ENCODE measurements at regions not wholly inside any gene's neighbourhood (a gene's known extent, or its start where the extent isn't known, plus 50 kb on each side); places are given as distances from the start of the nearest gene placed in this dataset.
"Not testable (repeated sequence)": the region's sequence is repeated elsewhere in the genome, so short reads cannot be mapped to it uniquely, and the experiment has no call there.

- H3K9me3 Mint-ChIP-seq, result no peaks in the 10 kb centered on the region
Observed at GRCh38 chr12:46985816-46986215, 93.6 kb upstream of the PCED1B start.

DNA sequence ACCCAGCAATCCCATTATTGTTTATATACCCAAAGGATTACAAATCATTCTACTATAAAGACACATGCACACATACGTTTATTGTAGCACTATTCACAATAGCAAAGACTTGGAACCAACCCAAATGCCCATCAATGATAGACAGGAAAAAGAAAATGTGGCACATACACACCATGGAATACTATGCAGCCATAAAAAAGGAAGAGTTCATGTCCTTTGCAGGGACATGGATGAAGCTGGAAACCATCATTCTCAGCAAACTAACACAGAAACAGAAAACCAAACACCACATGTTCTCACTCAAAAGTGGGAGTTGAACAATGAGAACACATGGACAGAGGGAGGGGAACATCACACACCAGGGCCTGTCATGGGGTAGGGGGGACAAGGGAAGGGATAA is 91.3 kb upstream of the PCED1B start:
- Mint-ChIP-seq H3K36me3 (peaks cover 16% of the 10 kb centered on the region), H3K27me3 (ENCODE audit: low read depth in 2 of 2) (peaks cover 32 to 69% of the 10 kb centered on the region in 2 donors)
- H3K9me3 ChIP-seq (ENCODE audit: control insufficient read depth, insufficient read depth, low read length); H3K4me3 Mint-ChIP-seq; ATAC-seq; H3K4me1 ChIP-seq (ENCODE audit: control insufficient read depth, insufficient read depth, low read length); H3K27ac ChIP-seq (ENCODE audit: low read length); H3K36me3 ChIP-seq (ENCODE audit: control insufficient read depth, insufficient read depth, low read length); intact Hi-C loops (cut with micrococcal nuclease); H3K27me3 ChIP-seq (ENCODE audit: control insufficient read depth, insufficient read depth, low read length); DNase-seq; H3K4me3 ChIP-seq (ENCODE audit: low read length); H3K4me1 Mint-ChIP-seq; H3K9me3 Mint-ChIP-seq; H3K27ac Mint-ChIP-seq: not testable (repeated sequence)
- WGBS (ENCODE audit: insufficient coverage), result 86% methylated on average over 1 of the region's 1 CpG

More at GRCh38 chr12:46985816-46986215, 93.6 kb upstream of the PCED1B start:
- Histone ChIP-seq H3K9me3 (ENCODE audit: control insufficient read depth, insufficient read depth, low read length) (no peaks in the 10 kb centered on the region), H3K27me3 (ENCODE audit: control insufficient read depth, insufficient read depth, low read length) (peaks cover 4% of the 10 kb centered on the region), H3K4me3 (ENCODE audit: low read length) (no peak overlapping the region), H3K27ac (ENCODE audit: low read length) (no peak overlapping the region), H3K36me3 (ENCODE audit: control insufficient read depth, insufficient read depth, low read length) (no peaks in the 10 kb centered on the region), H3K4me1 (ENCODE audit: control insufficient read depth, insufficient read depth, low read length) (no peaks in the 10 kb centered on the region)
- H3K4me1 Mint-ChIP-seq, result peaks cover 0 to 6% of the 10 kb centered on the region in 2 donors
- H3K27me3 Mint-ChIP-seq (ENCODE audit: low read depth in 2 of 2), result peaks cover 38 to 67% of the 10 kb centered on the region in 2 donors
- intact Hi-C loops (cut with micrococcal nuclease), result no loop called here
- no peak overlapping the region for H3K27ac Mint-ChIP-seq
- DNase-seq, result no peak
- peaks cover 13% of the 10 kb centered on the region for H3K36me3 Mint-ChIP-seq
- ATAC-seq, result no peak
- H3K4me3 Mint-ChIP-seq, result no peak overlapping the region
- TF ChIP-seq, protein P1, sequence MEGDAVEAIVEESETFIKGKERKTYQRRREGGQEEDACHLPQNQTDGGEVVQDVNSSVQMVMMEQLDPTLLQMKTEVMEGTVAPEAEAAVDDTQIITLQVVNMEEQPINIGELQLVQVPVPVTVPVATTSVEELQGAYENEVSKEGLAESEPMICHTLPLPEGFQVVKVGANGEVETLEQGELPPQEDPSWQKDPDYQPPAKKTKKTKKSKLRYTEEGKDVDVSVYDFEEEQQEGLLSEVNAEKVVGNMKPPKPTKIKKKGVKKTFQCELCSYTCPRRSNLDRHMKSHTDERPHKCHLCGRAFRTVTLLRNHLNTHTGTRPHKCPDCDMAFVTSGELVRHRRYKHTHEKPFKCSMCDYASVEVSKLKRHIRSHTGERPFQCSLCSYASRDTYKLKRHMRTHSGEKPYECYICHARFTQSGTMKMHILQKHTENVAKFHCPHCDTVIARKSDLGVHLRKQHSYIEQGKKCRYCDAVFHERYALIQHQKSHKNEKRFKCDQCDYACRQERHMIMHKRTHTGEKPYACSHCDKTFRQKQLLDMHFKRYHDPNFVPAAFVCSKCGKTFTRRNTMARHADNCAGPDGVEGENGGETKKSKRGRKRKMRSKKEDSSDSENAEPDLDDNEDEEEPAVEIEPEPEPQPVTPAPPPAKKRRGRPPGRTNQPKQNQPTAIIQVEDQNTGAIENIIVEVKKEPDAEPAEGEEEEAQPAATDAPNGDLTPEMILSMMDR (IDR thresholded peaks at IDR 0.05), result no peak

DNA sequence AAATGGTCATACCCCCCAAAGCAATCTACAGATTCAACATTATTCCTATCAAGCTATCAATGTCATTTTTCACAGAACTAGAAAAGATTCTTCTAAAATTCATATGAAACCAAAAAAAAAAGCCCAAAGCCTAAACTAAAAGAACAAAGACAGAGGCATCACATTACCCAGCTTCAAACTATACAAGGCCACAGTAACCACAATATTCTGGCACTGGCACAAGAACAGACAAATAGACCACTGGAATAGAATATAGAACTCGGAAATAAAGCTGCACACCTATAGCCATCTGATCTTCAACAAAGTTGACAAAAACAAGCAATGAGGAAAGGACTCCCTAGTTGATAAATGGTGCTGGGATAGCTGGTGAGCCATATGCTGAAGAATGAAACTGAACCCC is 89.2 kb upstream of the PCED1B start:
- no peaks in the 10 kb centered on the region for H3K4me1 Mint-ChIP-seq
- no peak overlapping the region for H3K4me3 Mint-ChIP-seq
- Histone ChIP-seq H3K9me3 (ENCODE audit: control insufficient read depth, insufficient read depth, low read length) (no peaks in the 10 kb centered on the region), H3K36me3 (ENCODE audit: control insufficient read depth, insufficient read depth, low read length) (no peaks in the 10 kb centered on the region), H3K27ac (ENCODE audit: low read length) (no peak overlapping the region), H3K4me1 (ENCODE audit: control insufficient read depth, insufficient read depth, low read length) (no peaks in the 10 kb centered on the region), H3K4me3 (ENCODE audit: low read length) (no peak overlapping the region), H3K27me3 (ENCODE audit: control insufficient read depth, insufficient read depth, low read length) (peaks cover 3% of the 10 kb centered on the region)
- DNase-seq (no peak), ATAC-seq (no peak)
- H3K9me3 Mint-ChIP-seq, result no peaks in the 10 kb centered on the region
- intact Hi-C loops (cut with micrococcal nuclease), result no loop called here
- H3K27ac Mint-ChIP-seq, result no peak overlapping the region
- TF ChIP-seq, protein P1 (IDR thresholded peaks at IDR 0.05), result no peak
- 14% methylated on average over 1 of the region's 1 CpG for WGBS (ENCODE audit: insufficient coverage)
- peaks cover 23 to 68% of the 10 kb centered on the region in 2 donors for H3K27me3 Mint-ChIP-seq (ENCODE audit: low read depth in 2 of 2)
- peaks cover 16% of the 10 kb centered on the region for H3K36me3 Mint-ChIP-seq

GRCh38 chr12:46992051-46992450 is 87.4 kb upstream of the PCED1B start:
- not testable (repeated sequence) for DNase-seq; H3K27me3 ChIP-seq (ENCODE audit: control insufficient read depth, insufficient read depth, low read length)

More at GRCh38 chr12:46992051-46992450, 87.4 kb upstream of the PCED1B start:
- H3K27ac ChIP-seq (ENCODE audit: low read length); H3K4me1 Mint-ChIP-seq; H3K4me3 Mint-ChIP-seq; H3K4me3 ChIP-seq (ENCODE audit: low read length); H3K36me3 ChIP-seq (ENCODE audit: control insufficient read depth, insufficient read depth, low read length); H3K4me1 ChIP-seq (ENCODE audit: control insufficient read depth, insufficient read depth, low read length); ATAC-seq; H3K27ac Mint-ChIP-seq; intact Hi-C loops (cut with micrococcal nuclease); H3K9me3 Mint-ChIP-seq; H3K9me3 ChIP-seq (ENCODE audit: control insufficient read depth, insufficient read depth, low read length): not testable (repeated sequence)
- WGBS (ENCODE audit: insufficient coverage), result 96% methylated on average over 5 of the region's 6 CpGs
- Mint-ChIP-seq H3K36me3 (peaks cover 16% of the 10 kb centered on the region), H3K27me3 (ENCODE audit: low read depth in 2 of 2) (peaks cover 10 to 52% of the 10 kb centered on the region in 2 donors)

Measured in natural killer cell (primary cell).